OCI-LY1 (cell line): ENCODE measurements at regions not wholly inside any gene's neighbourhood (a gene's known extent, or its start where the extent isn't known, plus 50 kb on each side); places are given as distances from the start of the nearest gene placed in this dataset.

Experiments
- EZH2 ChIP-seq: fragments of 200-600 bp; sonication (generic), shearing (Covaris generic); IDR thresholded peaks from 2 replicates; pipeline ENCODE4 v1.8.0; 2017; ENCODE audit warnings: borderline replicate concordance, mixed run types, mild to moderate bottlenecking, antibody characterized with exemption, low read length, moderate library complexity, mixed read lengths
- TF ChIP-seq, protein P1 (sequence below): fragments of 200-600 bp; sonication (generic), shearing (Covaris generic); IDR thresholded peaks from 2 replicates; pipeline ENCODE4 v1.5.1; 2017; ENCODE audit warnings: mild to moderate bottlenecking, antibody characterized with exemption, low read length, moderate library complexity, mixed read lengths

DNA sequence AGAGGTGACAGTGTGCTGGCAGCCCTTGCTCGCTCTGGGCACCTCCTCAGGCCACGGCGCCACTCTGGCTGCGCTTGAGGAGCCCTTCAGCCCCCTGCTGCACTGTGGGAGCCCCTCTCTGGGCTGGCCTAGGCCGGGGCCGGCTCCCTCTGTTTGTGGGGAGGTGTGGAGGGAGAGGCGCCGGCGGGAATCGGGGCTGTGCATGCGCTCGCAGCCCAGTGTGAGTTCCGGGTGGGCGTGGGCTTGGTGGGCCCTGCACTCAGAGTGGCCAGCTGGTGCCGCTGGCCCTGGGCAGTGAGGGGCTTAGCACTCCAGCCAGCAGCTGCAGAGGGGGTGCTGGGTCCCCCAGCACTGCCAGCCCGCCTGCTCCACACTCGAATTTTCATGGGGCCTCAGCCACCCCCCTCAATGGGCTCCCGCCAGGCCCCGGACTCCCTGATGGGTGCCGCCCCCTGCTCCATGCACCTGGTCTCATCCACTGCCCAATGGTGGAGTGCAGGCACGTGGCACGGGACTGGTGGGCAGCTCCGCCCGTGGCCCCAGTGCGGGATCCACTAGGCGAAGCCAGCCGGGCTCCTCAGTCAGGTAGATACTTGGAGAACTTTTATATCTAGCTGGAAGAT, 96.7 kb upstream of the BET1 start:
- TF ChIP-seq EZH2, result no peak
- TF ChIP-seq, protein P1, sequence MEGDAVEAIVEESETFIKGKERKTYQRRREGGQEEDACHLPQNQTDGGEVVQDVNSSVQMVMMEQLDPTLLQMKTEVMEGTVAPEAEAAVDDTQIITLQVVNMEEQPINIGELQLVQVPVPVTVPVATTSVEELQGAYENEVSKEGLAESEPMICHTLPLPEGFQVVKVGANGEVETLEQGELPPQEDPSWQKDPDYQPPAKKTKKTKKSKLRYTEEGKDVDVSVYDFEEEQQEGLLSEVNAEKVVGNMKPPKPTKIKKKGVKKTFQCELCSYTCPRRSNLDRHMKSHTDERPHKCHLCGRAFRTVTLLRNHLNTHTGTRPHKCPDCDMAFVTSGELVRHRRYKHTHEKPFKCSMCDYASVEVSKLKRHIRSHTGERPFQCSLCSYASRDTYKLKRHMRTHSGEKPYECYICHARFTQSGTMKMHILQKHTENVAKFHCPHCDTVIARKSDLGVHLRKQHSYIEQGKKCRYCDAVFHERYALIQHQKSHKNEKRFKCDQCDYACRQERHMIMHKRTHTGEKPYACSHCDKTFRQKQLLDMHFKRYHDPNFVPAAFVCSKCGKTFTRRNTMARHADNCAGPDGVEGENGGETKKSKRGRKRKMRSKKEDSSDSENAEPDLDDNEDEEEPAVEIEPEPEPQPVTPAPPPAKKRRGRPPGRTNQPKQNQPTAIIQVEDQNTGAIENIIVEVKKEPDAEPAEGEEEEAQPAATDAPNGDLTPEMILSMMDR, result no peak
